Breast epithelium (tissue), 4 donors: ENCODE measurements at regions not wholly inside any gene's neighbourhood (a gene's known extent, or its start where the extent isn't known, plus 50 kb on each side); places are given as distances from the start of the nearest gene placed in this dataset.

ENCODE experiments used
- DNase-seq, 2 donors: peaks; one replicate each; pipeline ENCODE4 v3.0.0-alpha.2; 2019; ENCODE audit warnings: low spot score in 2 of 2
- H3K27ac ChIP-seq, 2 donors: fragments of 200-600 bp; sonication (generic) in 1 of 2; one replicate each; pipeline ENCODE4 v1.5.1; 2016 to 2019; ENCODE audit warnings: mild to moderate bottlenecking in 1 of 2
- H3K27me3 ChIP-seq, 2 donors: fragments of 200-600 bp; sonication (generic) in 1 of 2; one replicate each; pipeline versions ENCODE4 v1.5.1 to v1.6.0; 2017 to 2019; ENCODE audit warnings: control low read depth in 1 of 2, mild to moderate bottlenecking in 1 of 2
- H3K36me3 ChIP-seq: fragments of 200-600 bp; one replicate; pipeline ENCODE4 v1.5.1; 2019
- H3K4me1 ChIP-seq, 2 donors: fragments of 200-600 bp; sonication (generic); one replicate each; pipeline ENCODE4 v1.5.1; 2016 to 2019; ENCODE audit warnings: control low read depth in 1 of 2
- H3K4me3 ChIP-seq, 3 donors: fragments of 200-600 bp; sonication (generic); 1 replicate in 2 of 3; 2 replicates in 1 of 3; pipeline ENCODE4 v1.5.1; 2016 to 2019; ENCODE audit warnings: mild to moderate bottlenecking in 3 of 3, moderate library complexity in 2 of 3
- H3K9me3 ChIP-seq, 2 donors: fragments of 200-600 bp; sonication (generic) in 1 of 2; one replicate each; pipeline ENCODE4 v1.5.1; 2016 to 2019; ENCODE audit warnings: control low read depth in 1 of 2
- CTCF ChIP-seq, 3 donors: fragments of 450-650 bp; IDR thresholded peaks; one replicate each; pipeline ENCODE4 v1.5.1; 2016 to 2017; ENCODE audit warnings: antibody characterized with exemption in 3 of 3, mild to moderate bottlenecking in 3 of 3, moderate library complexity in 3 of 3
- POLR2A ChIP-seq: fragments of 450-650 bp; IDR thresholded peaks from one replicate; pipeline ENCODE4 v1.6.1; 2016; ENCODE audit warnings: antibody characterized with exemption, mild to moderate bottlenecking, moderate library complexity
- POLR2AphosphoS5 ChIP-seq, 3 donors: sonication (generic); formaldehyde crosslinking; IDR thresholded peaks; one replicate each; pipeline ENCODE4 v1.6.1; 2017; ENCODE audit warnings: antibody characterized with exemption in 3 of 3
- intact Hi-C: fragments of 100-400 bp; cut with DNase I; formaldehyde crosslinking; loops from one replicate; pipeline ENCODE4 v1.15.1; 2023; ENCODE audit warnings: low total_unique reads

- TF ChIP-seq CTCF (IDR thresholded peaks at IDR 0.05) (no peak), POLR2A (no peak), POLR2AphosphoS5 (IDR thresholded peaks at IDR 0.05) (no peak)
- intact Hi-C loops = no loop called here
- Histone ChIP-seq H3K9me3 (no peaks in the 10 kb centered on the region), H3K36me3 (no peaks in the 10 kb centered on the region), H3K27me3 (no peaks in the 10 kb centered on the region), H3K4me1 (no peaks in the 10 kb centered on the region), H3K27ac (no peak overlapping the region), H3K4me3 (no peak overlapping the region)
- DNase-seq = no peak
Measured at GRCh38 chr2:184304006-184304405, 294.3 kb upstream of the ZNF804A start.

GRCh38 chr2:184305105-184305504 lies 293.2 kb upstream of the ZNF804A start:
- no peak for TF ChIP-seq POLR2AphosphoS5 (IDR thresholded peaks at IDR 0.05)
- TF ChIP-seq POLR2A = no peak
- TF ChIP-seq CTCF (IDR thresholded peaks at IDR 0.05) = no peak
- H3K4me1 ChIP-seq = no peaks in the 10 kb centered on the region
- no peak for DNase-seq
- H3K27me3 ChIP-seq = no peaks in the 10 kb centered on the region
- H3K9me3 ChIP-seq = no peaks in the 10 kb centered on the region
- intact Hi-C loops = no loop called here
- H3K27ac ChIP-seq = no peak overlapping the region
- no peaks in the 10 kb centered on the region for H3K36me3 ChIP-seq
- no peak overlapping the region for H3K4me3 ChIP-seq

DNA sequence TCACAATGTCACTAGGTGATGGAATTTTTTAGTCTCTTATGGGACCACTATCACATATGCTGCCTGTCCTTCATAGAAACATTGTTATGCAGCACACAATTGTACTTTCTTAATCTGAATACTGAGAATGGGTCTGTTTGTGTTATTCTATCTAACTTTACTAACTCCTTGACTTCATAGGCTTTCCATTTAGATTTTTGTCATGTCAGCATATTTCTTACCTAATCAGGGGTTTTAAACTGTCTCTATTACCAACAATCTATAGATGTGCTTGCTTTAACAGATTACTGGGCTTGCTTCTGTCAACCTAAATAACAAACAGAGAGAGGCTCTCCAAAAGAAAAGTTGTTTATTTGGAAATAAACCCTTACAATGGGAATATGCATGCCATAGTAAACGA lies 289.6 kb upstream of the ZNF804A start:
- no peak for DNase-seq
- TF ChIP-seq POLR2A (no peak), POLR2AphosphoS5 (IDR thresholded peaks at IDR 0.05) (no peak), CTCF (IDR thresholded peaks at IDR 0.05) (no peak)
- H3K4me3 ChIP-seq = no peak overlapping the region
- H3K9me3 ChIP-seq = no peaks in the 10 kb centered on the region
- no peaks in the 10 kb centered on the region for H3K36me3 ChIP-seq
- no peak overlapping the region for H3K27ac ChIP-seq
- intact Hi-C loops = no loop called here
- no peaks in the 10 kb centered on the region for H3K27me3 ChIP-seq
- H3K4me1 ChIP-seq = no peaks in the 10 kb centered on the region

GRCh38 chr2:184312970-184313369 lies 285.4 kb upstream of the ZNF804A start:
- Histone ChIP-seq H3K4me1 (no peaks in the 10 kb centered on the region), H3K4me3 (no peak overlapping the region), H3K9me3 (no peaks in the 10 kb centered on the region), H3K27me3 (no peaks in the 10 kb centered on the region), H3K36me3 (no peaks in the 10 kb centered on the region), H3K27ac (no peak overlapping the region)
- no peak for TF ChIP-seq POLR2AphosphoS5 (IDR thresholded peaks at IDR 0.05)
- TF ChIP-seq CTCF (IDR thresholded peaks at IDR 0.05) = no peak
- TF ChIP-seq POLR2A = no peak
- DNase-seq = no peak
- intact Hi-C loops = no loop called here

DNA sequence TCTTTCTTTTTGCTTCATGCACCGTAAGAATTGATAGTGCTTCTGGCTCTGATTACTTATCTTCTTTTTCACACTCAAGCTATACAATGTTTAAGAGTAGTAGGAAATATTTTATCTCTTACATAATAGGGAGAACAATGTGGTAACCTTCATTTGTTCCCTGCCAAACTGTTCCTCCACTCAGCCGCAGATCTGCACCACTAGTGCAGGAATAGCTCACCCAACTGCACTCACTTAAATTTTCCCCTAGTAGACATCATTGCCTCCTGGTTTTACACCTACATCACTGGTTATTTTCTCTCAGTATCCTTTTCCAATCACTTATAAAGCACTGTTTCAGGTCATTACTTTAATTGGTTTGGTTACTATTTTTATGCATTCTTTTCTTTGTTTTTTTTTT lies 283.5 kb upstream of the ZNF804A start:
- Histone ChIP-seq H3K9me3 (no peaks in the 10 kb centered on the region), H3K36me3 (no peaks in the 10 kb centered on the region), H3K27me3 (no peaks in the 10 kb centered on the region), H3K27ac (no peak overlapping the region), H3K4me1 (no peaks in the 10 kb centered on the region), H3K4me3 (no peak overlapping the region)
- TF ChIP-seq POLR2A (no peak), POLR2AphosphoS5 (IDR thresholded peaks at IDR 0.05) (no peak), CTCF (IDR thresholded peaks at IDR 0.05) (no peak)
- DNase-seq = no peak
- intact Hi-C loops = no loop called here
